Pancreas (tissue), 10 donors: ENCODE measurements at regions not wholly inside any gene's neighbourhood (a gene's known extent, or its start where the extent isn't known, plus 50 kb on each side); places are given as distances from the start of the nearest gene placed in this dataset.

Experiments
- ATAC-seq, 4 donors: fragments of 200-7000 bp; cut with Tn5 transposase; one replicate each; pipeline versions ENCODE4 v1.8.0 to v1.9.1; 2020; ENCODE audit warnings: mild to moderate bottlenecking in 4 of 4, moderate library complexity in 4 of 4
- DNase-seq, 6 donors: peaks; one replicate each; pipeline ENCODE4 v3.0.0-alpha.2; 2020
- FAIRE-seq: peaks from 2 replicates; lab custom pipeline; 2012; peaks lifted over from hg19 to GRCh38; lab: Jason Lieb, UNC
- H3K27ac ChIP-seq, 4 donors: fragments of 200-600 bp; sonication (generic); 1 replicate in 3 of 4; 2 replicates in 1 of 4; pipeline versions ENCODE4 v1.5.0 to v1.8.0; 2020
- H3K27me3 ChIP-seq, 4 donors: fragments of 200-600 bp; one replicate each; pipeline ENCODE4 v1.8.0; 2021
- H3K36me3 ChIP-seq, 3 donors: fragments of 200-600 bp; sonication (generic) in 1 of 3; one replicate each; pipeline versions ENCODE4 v1.5.0 to v1.8.0; 2020 to 2021
- H3K4me1 ChIP-seq, 3 donors: fragments of 200-600 bp; one replicate each; pipeline ENCODE4 v1.8.0; 2021
- H3K4me3 ChIP-seq, 4 donors: fragments of 200-600 bp; sonication (generic) in 2 of 4; one replicate each; pipeline versions ENCODE4 v1.5.0 to v1.8.0; 2020 to 2021
- H3K9me3 ChIP-seq, 4 donors: fragments of 200-600 bp; one replicate each; pipeline ENCODE4 v1.8.0; 2021
- WGBS, 2 donors: extraction: QIAGEN DNeasy Blood & Tissue Kit; methylation state at CpG; one replicate each; pipeline ENCODE4 v1.1.7; 2013; 5-methylcytosine and 5-hydroxymethylcytosine counted together
- intact Hi-C, 3 donors: fragments of 100-400 bp; cut with DNase I; formaldehyde crosslinking; loops; one replicate each; pipeline versions ENCODE4 v1.11.1 to v1.14.2; 2022
- TF ChIP-seq, protein P1 (sequence below), 4 donors: fragments of 200-600 bp; sonication (generic) in 3 of 4; IDR thresholded peaks; one replicate each; pipeline versions ENCODE4 v1.5.0 to v1.8.0; 2021; ENCODE audit warnings: antibody characterized with exemption in 4 of 4
- donor health status: healthy with polysubstance abuse.
- donor health status: DM: no; HTN: no; CAD: no; lungs with moderate emphysema.
- donor health status: DM: no; HTN: no; CAD: no.
- donor health status: control.
- donor health status: control.
- donor health status: Bipolar disorder and iron deficiency.
- donor health status: DM: yes; HTN: yes; CAD: no.
- donor health status: DM: no; HTN: no; CAD: no.
- donor health status: DM: no; HTN: no; CAD: no.
- donor health status: DM: yes; HTN: yes; CAD: no.

DNA sequence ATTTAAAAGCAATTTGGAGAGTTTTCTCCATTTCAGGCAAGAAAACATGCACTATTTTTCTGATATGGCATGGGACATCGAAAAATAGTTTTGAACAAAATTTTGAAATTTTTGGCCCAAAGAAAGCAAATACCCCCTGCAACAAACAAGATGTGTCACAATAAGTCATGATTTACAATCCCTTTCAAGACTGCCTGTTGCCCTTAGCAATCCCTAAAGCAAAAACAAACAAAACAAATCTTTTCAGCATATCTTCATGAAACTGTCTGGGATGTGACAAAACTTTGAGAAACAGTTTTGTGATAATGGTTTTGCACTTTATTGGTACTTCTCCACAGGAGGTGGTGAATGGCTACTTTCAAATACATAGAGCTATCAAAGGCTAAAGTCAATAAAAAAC, 1888.7 kb upstream of the PIK3C3 start:
- 60 to 71% methylated on average over 1 of the region's 1 CpG for WGBS, 2 donors
- Histone ChIP-seq H3K36me3 (no peaks in the 10 kb centered on the region), H3K4me3 (no peak overlapping the region), H3K9me3 (no peaks in the 10 kb centered on the region), H3K27me3 (no peaks in the 10 kb centered on the region), H3K27ac (no peak overlapping the region), H3K4me1 (no peaks in the 10 kb centered on the region)
- intact Hi-C loops: no loop called here
- FAIRE-seq: no peak
- TF ChIP-seq, protein P1, sequence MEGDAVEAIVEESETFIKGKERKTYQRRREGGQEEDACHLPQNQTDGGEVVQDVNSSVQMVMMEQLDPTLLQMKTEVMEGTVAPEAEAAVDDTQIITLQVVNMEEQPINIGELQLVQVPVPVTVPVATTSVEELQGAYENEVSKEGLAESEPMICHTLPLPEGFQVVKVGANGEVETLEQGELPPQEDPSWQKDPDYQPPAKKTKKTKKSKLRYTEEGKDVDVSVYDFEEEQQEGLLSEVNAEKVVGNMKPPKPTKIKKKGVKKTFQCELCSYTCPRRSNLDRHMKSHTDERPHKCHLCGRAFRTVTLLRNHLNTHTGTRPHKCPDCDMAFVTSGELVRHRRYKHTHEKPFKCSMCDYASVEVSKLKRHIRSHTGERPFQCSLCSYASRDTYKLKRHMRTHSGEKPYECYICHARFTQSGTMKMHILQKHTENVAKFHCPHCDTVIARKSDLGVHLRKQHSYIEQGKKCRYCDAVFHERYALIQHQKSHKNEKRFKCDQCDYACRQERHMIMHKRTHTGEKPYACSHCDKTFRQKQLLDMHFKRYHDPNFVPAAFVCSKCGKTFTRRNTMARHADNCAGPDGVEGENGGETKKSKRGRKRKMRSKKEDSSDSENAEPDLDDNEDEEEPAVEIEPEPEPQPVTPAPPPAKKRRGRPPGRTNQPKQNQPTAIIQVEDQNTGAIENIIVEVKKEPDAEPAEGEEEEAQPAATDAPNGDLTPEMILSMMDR (IDR thresholded peaks at IDR 0.05): no peak
- ATAC-seq: no peak
- no peak for DNase-seq

- Histone ChIP-seq H3K27me3 (no peaks in the 10 kb centered on the region), H3K27ac (no peak overlapping the region), H3K36me3 (no peaks in the 10 kb centered on the region), H3K9me3 (no peaks in the 10 kb centered on the region), H3K4me1 (no peaks in the 10 kb centered on the region), H3K4me3 (no peak overlapping the region)
- FAIRE-seq: no peak
- intact Hi-C loops: no loop called here
- DNase-seq: no peak
- TF ChIP-seq, protein P1 (IDR thresholded peaks at IDR 0.05): no peak
- no peak for ATAC-seq
These were observed 1891.5 kb upstream of the PIK3C3 start for GRCh38 chr18:40063488-40063887.

DNA sequence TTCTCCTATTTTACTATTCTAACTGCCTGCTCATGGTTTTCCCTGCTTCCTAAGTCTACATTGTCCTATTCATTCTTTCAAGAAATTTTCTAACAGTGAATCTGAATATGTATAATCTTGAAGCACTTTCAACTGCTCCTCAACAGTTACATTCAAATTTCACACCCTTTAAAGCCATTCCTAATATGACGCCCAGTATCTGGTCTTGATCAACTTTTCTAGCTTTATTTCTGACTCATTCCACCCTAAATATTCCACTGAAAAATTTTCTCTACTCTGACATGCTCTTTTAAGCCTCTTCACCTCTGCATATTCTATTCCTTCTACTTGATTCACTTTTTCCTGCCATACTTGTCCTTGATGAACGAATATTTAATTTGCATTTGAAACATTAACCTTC, 1893.9 kb upstream of the PIK3C3 start:
- FAIRE-seq (no peak), DNase-seq (no peak), ATAC-seq (no peak)
- TF ChIP-seq, protein P1 (IDR thresholded peaks at IDR 0.05): no peak
- Histone ChIP-seq H3K9me3 (no peaks in the 10 kb centered on the region), H3K4me1 (no peaks in the 10 kb centered on the region), H3K27ac (no peak overlapping the region), H3K36me3 (no peaks in the 10 kb centered on the region), H3K27me3 (no peaks in the 10 kb centered on the region), H3K4me3 (no peak overlapping the region)
- WGBS, 2 donors: 33 to 36% methylated on average over 2 of the region's 2 CpGs
- intact Hi-C loops: no loop called here

DNA sequence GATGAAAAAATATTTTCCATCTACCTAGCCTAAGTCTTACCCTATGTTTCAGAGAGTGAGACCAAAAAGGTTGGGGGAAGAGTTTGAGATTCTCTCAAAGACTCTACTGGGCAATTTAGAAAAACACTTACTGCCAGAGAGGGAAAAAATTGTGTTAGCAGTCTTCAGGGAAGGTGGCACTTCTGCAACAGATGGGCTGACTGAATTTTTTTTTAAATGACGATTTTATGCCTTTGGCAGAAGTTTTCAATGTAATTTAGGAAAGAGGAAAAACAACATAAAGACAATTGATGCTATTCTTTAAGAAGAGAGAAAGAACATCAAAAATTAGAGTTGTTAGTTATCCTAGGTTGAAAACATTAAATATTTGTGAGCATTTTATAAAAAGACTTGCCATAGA, 1894.5 kb upstream of the PIK3C3 start:
- WGBS, 2 donors: 37 to 47% methylated on average over 1 of the region's 1 CpG
- no peak for DNase-seq
- no peak for FAIRE-seq
- Histone ChIP-seq H3K36me3 (no peaks in the 10 kb centered on the region), H3K9me3 (no peaks in the 10 kb centered on the region), H3K27me3 (no peaks in the 10 kb centered on the region), H3K4me3 (no peak overlapping the region), H3K27ac (no peak overlapping the region), H3K4me1 (no peaks in the 10 kb centered on the region)
- no peak for ATAC-seq
- intact Hi-C loops: no loop called here
- TF ChIP-seq, protein P1 (IDR thresholded peaks at IDR 0.05): no peak

DNA sequence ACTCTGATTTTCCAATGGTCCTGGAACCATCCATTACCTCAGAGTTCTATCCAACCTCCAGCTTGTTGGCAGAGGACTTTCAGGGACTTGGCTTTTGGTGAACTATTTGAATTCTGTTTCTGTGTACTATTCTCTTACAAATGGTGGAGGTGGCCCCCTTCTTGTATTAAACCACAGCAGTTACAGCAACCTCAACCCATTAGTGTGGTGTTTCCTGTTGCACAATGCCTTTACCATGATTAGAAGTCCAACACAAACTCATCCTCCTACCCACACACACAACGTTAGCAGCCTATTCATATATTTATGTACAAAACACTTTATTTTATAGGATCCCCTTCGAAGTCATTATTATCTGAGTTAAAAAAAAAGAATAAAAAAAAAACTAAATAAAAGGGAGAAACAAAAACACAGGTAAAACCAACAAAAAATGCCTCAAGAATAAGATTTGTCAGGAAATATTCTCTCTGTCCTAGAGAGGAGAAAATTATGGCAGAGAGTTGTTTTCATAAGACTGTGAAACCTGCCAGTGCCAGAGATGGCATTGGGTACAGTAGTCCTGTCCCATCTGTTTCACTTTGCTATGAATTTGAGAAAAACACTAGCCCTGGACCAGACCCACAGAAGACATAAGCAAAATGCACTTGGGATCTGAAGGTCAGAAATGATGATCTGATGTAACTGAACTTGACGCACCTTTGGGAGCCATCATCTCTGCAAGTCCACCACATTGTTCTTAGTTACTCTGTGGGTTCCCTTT, 1896.0 kb upstream of the PIK3C3 start:
- no peaks in the 10 kb centered on the region for H3K27me3 ChIP-seq
- no peaks in the 10 kb centered on the region for H3K4me1 ChIP-seq
- TF ChIP-seq, protein P1 (IDR thresholded peaks at IDR 0.05): no peak
- intact Hi-C loops: no loop called here
- FAIRE-seq (no peak), ATAC-seq (no peak), DNase-seq (no peak)
- H3K4me3 ChIP-seq: no peak overlapping the region
- H3K27ac ChIP-seq: no peak overlapping the region
- WGBS, 2 donors: 56 to 62% methylated on average over 3 of the region's 3 CpGs
- no peaks in the 10 kb centered on the region for H3K9me3 ChIP-seq
- H3K36me3 ChIP-seq: no peaks in the 10 kb centered on the region
